CD8-positive, alpha-beta memory T cell (primary cell): ENCODE measurements at regions not wholly inside any gene's neighbourhood (a gene's known extent, or its start where the extent isn't known, plus 50 kb on each side); places are given as distances from the start of the nearest gene placed in this dataset.
"Not testable (repeated sequence)": the region's sequence is repeated elsewhere in the genome, so short reads cannot be mapped to it uniquely, and the experiment has no call there.

Experiments used
- CTCF ChIA-PET: fragments of 350-600 bp; sonication (Branson Sonifier 250); formaldehyde crosslinking; loops from one replicate; lab custom pipeline; 2021; ENCODE audit warnings: antibody characterized with exemption; lab: Charles Lee
- POLR2A ChIA-PET: fragments of 350-600 bp; sonication (Branson Sonifier 250); formaldehyde crosslinking; loops from one replicate; lab custom pipeline; 2021; ENCODE audit warnings: antibody characterized with exemption; lab: Charles Lee
- DNase-seq, 5 donors: peaks; one replicate each; pipeline versions ENCODE4 v3.0.0 to v3.0.0-alpha.2; 2020 to 2022; ENCODE audit warnings: mixed read lengths in 1 of 5
- H3K27ac ChIP-seq: one replicate; pipeline ENCODE4 v1.7.0; 2013; ENCODE audit warnings: low read depth, mild to moderate bottlenecking, low read length, moderate library complexity
- H3K27me3 ChIP-seq: 2 replicates; pipeline ENCODE4 v1.7.0; 2013; ENCODE audit warnings: low read length, mild to moderate bottlenecking; ENCODE audit not compliant: insufficient read depth, poor library complexity, severe bottlenecking
- H3K36me3 ChIP-seq: 2 replicates; pipeline ENCODE4 v1.7.0; 2013; ENCODE audit warnings: mild to moderate bottlenecking, low read length, moderate library complexity; ENCODE audit not compliant: insufficient read depth
- H3K4me1 ChIP-seq: 2 replicates; pipeline ENCODE4 v1.7.0; 2013; ENCODE audit warnings: mild to moderate bottlenecking, low read length, moderate library complexity; ENCODE audit not compliant: insufficient read depth
- H3K4me3 ChIP-seq: 2 replicates; pipeline ENCODE4 v1.7.0; 2013; ENCODE audit warnings: mild to moderate bottlenecking, low read length
- H3K9me3 ChIP-seq: 2 replicates; pipeline ENCODE4 v1.7.0; 2013; ENCODE audit warnings: mild to moderate bottlenecking, low read length
- H3K27ac Mint-ChIP-seq, 8 donors: one replicate each; pipeline ENCODE4 v1.8.0; 2020 to 2021; ENCODE audit warnings: mixed read lengths in 8 of 8, mild to moderate bottlenecking in 6 of 8, inconsistent platforms in 3 of 8, moderate library complexity in 3 of 8
- H3K27me3 Mint-ChIP-seq, 2 donors: one replicate each; pipeline ENCODE4 v1.8.0; 2020 to 2021; ENCODE audit warnings: mixed read lengths in 2 of 2, mild to moderate bottlenecking in 1 of 2, moderate library complexity in 1 of 2
- H3K36me3 Mint-ChIP-seq, 3 donors: one replicate each; pipeline ENCODE4 v1.8.0; 2020 to 2021; ENCODE audit warnings: mixed read lengths in 3 of 3, inconsistent platforms in 1 of 3, mild to moderate bottlenecking in 1 of 3
- H3K4me1 Mint-ChIP-seq, 3 donors: one replicate each; pipeline ENCODE4 v1.8.0; 2020 to 2021; ENCODE audit warnings: mixed read lengths in 3 of 3, inconsistent platforms in 1 of 3, mild to moderate bottlenecking in 1 of 3
- H3K4me3 Mint-ChIP-seq, 7 donors: one replicate each; pipeline ENCODE4 v1.8.0; 2020 to 2021; ENCODE audit warnings: mixed read lengths in 7 of 7, mild to moderate bottlenecking in 6 of 7, moderate library complexity in 4 of 7, inconsistent platforms in 2 of 7
- H3K9me3 Mint-ChIP-seq, 5 donors: one replicate each; pipeline ENCODE4 v1.8.0; 2020 to 2022; ENCODE audit warnings: mixed read lengths in 5 of 5, mild to moderate bottlenecking in 3 of 5, moderate library complexity in 2 of 5, inconsistent platforms in 1 of 5

GRCh38 chr1:146323302-146323701 is 94.5 kb upstream of the NOTCH2NLA start:
- H3K4me3 ChIP-seq, H3K9me3 ChIP-seq, POLR2A ChIA-PET, DNase-seq, H3K4me1 Mint-ChIP-seq, H3K36me3 ChIP-seq, H3K36me3 Mint-ChIP-seq, H3K4me3 Mint-ChIP-seq, CTCF ChIA-PET, H3K27ac ChIP-seq, H3K27ac Mint-ChIP-seq, H3K27me3 Mint-ChIP-seq, H3K9me3 Mint-ChIP-seq, H3K4me1 ChIP-seq, H3K27me3 ChIP-seq: not testable (repeated sequence)

DNA sequence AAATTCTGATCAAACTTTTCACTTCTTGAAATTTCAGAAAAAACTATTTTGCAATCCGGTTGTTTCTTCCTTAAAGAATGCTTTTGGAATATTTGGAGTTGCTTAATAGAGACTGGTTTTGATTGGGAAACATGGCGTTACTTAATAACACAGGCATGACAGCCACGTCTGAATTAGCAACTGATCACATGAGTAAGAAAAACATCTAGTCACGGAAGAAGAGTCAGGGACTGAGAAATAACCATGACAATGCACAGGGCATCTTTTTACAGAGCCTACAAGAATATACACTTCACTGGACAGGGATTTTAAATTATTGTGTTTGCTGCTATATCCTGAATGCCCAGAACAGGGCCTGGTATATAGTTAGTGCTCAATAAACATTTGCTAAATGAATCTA is 94.1 kb upstream of the NOTCH2NLA start:
- H3K9me3 Mint-ChIP-seq, H3K4me3 Mint-ChIP-seq, H3K4me3 ChIP-seq, H3K4me1 Mint-ChIP-seq, H3K27me3 ChIP-seq, H3K27ac Mint-ChIP-seq, CTCF ChIA-PET, H3K9me3 ChIP-seq, H3K4me1 ChIP-seq, H3K36me3 Mint-ChIP-seq, H3K36me3 ChIP-seq, POLR2A ChIA-PET, H3K27me3 Mint-ChIP-seq, H3K27ac ChIP-seq, DNase-seq: not testable (repeated sequence)

DNA sequence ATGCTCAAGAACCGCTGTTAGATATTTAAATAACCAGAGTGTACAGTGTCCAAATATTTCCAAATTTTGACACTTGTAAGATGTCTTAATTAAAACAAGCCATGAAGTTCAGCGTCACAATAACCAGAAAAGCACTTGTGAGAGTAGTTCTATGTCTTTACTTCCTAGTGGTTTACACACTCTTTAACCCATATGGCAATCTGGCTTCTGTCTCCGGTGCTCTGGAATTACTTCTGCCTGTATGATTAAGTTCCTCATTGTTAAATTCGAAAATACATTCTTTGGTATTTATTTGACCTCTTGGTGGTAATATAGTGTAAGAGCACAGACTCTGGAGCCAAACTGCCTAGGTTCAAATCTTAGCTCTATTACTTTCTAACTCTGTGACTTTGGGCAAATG is 89.9 kb upstream of the NOTCH2NLA start:
- CTCF ChIA-PET, H3K36me3 ChIP-seq, POLR2A ChIA-PET, H3K27ac Mint-ChIP-seq, H3K27ac ChIP-seq, H3K36me3 Mint-ChIP-seq, DNase-seq, H3K4me3 Mint-ChIP-seq, H3K27me3 ChIP-seq, H3K27me3 Mint-ChIP-seq, H3K9me3 Mint-ChIP-seq, H3K9me3 ChIP-seq, H3K4me3 ChIP-seq, H3K4me1 ChIP-seq, H3K4me1 Mint-ChIP-seq: not testable (repeated sequence)

DNA sequence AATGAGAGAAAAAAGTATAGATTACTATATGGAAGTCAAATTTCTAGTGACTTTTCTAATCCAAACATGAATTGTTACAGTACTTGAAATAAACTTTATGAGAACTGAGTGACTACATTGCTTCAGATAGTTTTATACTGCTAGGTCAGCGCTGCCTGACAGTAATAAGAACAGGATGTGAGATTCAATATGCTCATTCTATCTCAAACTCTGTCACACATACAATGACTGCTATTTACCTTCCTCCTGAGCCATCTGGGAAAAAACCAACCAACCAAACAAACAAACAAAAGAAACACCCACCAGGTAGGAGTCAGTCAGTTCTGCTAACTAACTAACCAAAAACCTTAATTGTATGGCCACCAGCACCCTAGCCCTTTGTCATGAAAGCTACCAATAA is 89.0 kb upstream of the NOTCH2NLA start:
- H3K4me3 Mint-ChIP-seq, CTCF ChIA-PET, H3K4me3 ChIP-seq, H3K36me3 ChIP-seq, POLR2A ChIA-PET, H3K4me1 ChIP-seq, DNase-seq, H3K9me3 ChIP-seq, H3K27me3 Mint-ChIP-seq, H3K4me1 Mint-ChIP-seq, H3K27me3 ChIP-seq, H3K36me3 Mint-ChIP-seq, H3K9me3 Mint-ChIP-seq, H3K27ac ChIP-seq: not testable (repeated sequence)
- peak overlapping the region in 4 of 8 donors; percentile 8 to 88 (median 68) for H3K27ac Mint-ChIP-seq

DNA sequence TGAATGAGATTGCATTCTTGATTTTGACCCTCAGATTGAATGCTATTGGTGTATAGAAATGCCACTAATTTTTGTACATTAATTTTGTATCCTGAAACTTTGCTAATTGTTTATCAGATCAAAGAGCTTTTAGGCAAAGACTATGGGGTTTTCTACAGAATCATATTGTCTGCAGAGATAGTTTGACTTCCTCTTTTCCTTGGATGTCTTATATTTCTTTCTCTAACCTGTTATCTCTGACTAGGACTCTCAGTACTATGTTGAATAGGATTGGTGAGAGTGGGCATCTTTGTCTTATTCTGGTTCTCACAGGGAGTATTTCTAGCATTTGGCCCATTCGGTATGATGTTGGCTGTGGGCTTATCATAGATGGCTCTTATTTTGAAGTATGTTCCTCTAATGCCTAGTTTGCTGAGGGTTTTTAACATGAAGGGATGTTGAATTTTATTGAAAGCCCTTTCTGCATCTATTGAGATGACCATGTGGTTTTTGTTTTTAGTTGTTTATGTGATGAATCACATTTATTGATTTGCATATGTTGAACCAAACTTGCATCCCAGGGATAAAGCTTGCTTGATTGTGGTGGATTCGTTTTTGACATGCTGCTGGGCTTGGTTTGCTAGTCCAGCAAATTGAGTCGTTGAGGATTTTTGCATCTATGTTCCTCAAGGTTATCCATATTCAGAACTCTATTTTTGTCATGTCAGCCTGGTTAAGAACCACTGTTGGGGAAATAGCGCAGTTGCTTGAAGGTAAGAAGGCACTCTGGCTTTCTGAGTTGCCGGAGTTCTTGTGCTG is 85.8 kb upstream of the NOTCH2NLA start:
- H3K27ac ChIP-seq, POLR2A ChIA-PET, CTCF ChIA-PET, H3K9me3 Mint-ChIP-seq, H3K27me3 ChIP-seq, H3K4me1 Mint-ChIP-seq, DNase-seq, H3K4me3 ChIP-seq, H3K27ac Mint-ChIP-seq, H3K27me3 Mint-ChIP-seq, H3K4me1 ChIP-seq, H3K36me3 ChIP-seq, H3K9me3 ChIP-seq, H3K4me3 Mint-ChIP-seq, H3K36me3 Mint-ChIP-seq: not testable (repeated sequence)

DNA sequence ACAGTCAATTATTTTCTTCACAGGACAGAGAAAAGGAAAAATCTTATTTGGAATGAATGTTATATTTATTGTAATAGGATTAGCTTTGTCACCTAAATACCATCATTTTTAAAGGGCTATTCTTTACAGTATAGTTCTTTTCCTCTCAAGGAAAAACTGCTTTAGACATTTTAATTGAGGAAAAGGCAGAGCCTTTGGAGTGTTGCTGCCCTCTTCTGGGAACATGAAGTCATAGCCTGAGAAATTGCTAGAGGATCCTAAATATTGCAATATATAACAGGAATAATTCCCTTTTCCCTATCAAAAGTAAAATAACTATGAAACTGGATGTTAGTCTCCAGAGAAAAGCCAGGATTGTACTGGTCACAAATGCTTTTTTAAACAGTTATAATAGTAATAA is 81.8 kb upstream of the NOTCH2NLA start:
- CTCF ChIA-PET, H3K36me3 ChIP-seq, H3K27ac ChIP-seq, H3K4me3 ChIP-seq, H3K36me3 Mint-ChIP-seq, H3K9me3 Mint-ChIP-seq, H3K4me3 Mint-ChIP-seq, H3K27me3 ChIP-seq, H3K4me1 ChIP-seq, H3K27me3 Mint-ChIP-seq, H3K27ac Mint-ChIP-seq, H3K4me1 Mint-ChIP-seq, POLR2A ChIA-PET, H3K9me3 ChIP-seq, DNase-seq: not testable (repeated sequence)

- H3K9me3 Mint-ChIP-seq, H3K4me3 ChIP-seq, DNase-seq, H3K27me3 ChIP-seq, H3K9me3 ChIP-seq, POLR2A ChIA-PET, H3K36me3 ChIP-seq, H3K4me1 Mint-ChIP-seq, H3K27me3 Mint-ChIP-seq, H3K4me1 ChIP-seq, H3K27ac ChIP-seq, CTCF ChIA-PET, H3K27ac Mint-ChIP-seq, H3K4me3 Mint-ChIP-seq, H3K36me3 Mint-ChIP-seq: not testable (repeated sequence)
These were observed 80.6 kb upstream of the NOTCH2NLA start for GRCh38 chr1:146309427-146309826.

DNA sequence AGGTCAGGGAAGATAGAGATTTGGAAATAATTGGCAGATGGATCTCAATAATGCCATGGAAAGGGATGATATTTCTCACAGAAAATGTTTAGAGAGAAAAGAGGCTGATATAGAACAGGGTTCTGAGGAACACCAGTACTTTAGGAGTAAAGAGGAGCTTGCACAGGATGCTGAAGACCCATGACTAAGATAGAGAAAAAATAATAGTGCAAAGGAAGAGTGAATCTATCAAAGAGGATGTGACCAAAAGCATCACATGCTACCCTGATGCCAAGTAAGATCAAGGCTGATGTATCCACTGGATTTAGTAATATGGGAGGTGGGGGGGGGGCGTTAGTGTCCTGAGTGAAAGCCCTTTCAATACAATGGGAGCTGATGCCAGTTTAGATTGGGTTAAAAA is 80.1 kb upstream of the NOTCH2NLA start:
- H3K27me3 ChIP-seq, POLR2A ChIA-PET, CTCF ChIA-PET, DNase-seq, H3K36me3 Mint-ChIP-seq, H3K9me3 Mint-ChIP-seq, H3K27me3 Mint-ChIP-seq, H3K27ac Mint-ChIP-seq, H3K4me1 ChIP-seq, H3K4me3 ChIP-seq, H3K4me1 Mint-ChIP-seq, H3K9me3 ChIP-seq, H3K27ac ChIP-seq, H3K4me3 Mint-ChIP-seq, H3K36me3 ChIP-seq: not testable (repeated sequence)

DNA sequence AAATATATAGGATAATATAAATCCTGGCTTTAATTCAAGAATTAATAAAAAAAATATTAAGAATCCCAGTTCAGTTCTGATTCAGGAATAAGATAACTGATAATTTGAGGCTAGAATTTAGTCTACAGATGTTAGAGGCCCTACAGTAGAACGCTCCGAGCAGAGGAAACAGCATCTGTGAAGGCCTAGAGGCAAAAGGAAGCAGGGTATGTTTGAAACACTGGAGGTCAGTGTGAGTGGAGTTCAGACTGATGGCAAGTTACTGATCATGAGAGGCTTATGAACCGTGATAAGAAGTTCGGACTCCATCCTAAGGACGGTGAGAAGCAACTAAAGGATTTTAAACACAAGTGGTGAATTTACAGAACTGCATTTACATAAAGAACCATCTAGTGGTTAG is 79.3 kb upstream of the NOTCH2NLA start:
- POLR2A ChIA-PET, CTCF ChIA-PET, H3K27me3 Mint-ChIP-seq, H3K4me3 Mint-ChIP-seq, H3K9me3 ChIP-seq, H3K9me3 Mint-ChIP-seq, H3K27ac ChIP-seq, H3K27ac Mint-ChIP-seq, H3K4me1 Mint-ChIP-seq, DNase-seq, H3K4me3 ChIP-seq, H3K36me3 ChIP-seq, H3K27me3 ChIP-seq, H3K4me1 ChIP-seq, H3K36me3 Mint-ChIP-seq: not testable (repeated sequence)
